GM19324 (cell line): ENCODE measurements at regions not wholly inside any gene's neighbourhood (a gene's known extent, or its start where the extent isn't known, plus 50 kb on each side); places are given as distances from the start of the nearest gene placed in this dataset.
"Not testable (repeated sequence)": the region's sequence is repeated elsewhere in the genome, so short reads cannot be mapped to it uniquely, and the experiment has no call there.

Experiments
- ATAC-seq: cut with Tn5 transposase; IDR thresholded peaks from one replicate; pipeline ENCODE4 v1.9.1; 2021; ENCODE audit warnings: mild to moderate bottlenecking, moderate library complexity; ENCODE audit not compliant: unreplicated experiment, low FRiP score

DNA sequence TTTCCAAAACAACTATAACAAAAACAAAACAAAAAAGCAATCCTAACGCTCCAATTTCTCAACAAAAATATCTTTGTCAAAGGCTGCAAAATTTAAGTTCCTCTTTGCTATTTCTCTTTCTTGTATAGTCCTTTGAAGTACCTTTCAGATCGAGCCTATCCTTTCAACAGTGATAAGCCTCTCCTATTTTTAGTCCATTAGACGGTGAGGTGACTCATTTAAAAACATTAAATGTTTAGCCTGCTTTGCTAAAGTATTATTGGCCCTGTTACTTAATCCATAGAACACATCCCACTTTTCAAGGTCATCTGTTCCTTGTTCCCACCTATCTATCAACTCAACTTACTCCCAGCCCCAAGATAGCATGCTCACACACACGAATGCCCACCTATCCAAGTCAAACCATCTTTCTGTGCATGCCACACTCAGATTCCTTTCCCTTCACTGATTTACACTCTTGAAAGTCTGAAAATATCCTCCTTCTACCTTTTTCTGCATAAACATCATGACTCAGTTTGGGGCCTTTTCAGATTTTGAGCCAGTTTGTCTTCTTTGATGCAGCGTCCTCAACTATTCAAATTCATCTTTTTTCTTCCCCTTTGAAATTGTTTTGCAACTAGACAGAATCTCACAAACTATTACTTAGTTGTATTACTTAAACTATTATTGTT, 224.9 kb upstream of the TMEM229A start:
- no peak for ATAC-seq

DNA sequence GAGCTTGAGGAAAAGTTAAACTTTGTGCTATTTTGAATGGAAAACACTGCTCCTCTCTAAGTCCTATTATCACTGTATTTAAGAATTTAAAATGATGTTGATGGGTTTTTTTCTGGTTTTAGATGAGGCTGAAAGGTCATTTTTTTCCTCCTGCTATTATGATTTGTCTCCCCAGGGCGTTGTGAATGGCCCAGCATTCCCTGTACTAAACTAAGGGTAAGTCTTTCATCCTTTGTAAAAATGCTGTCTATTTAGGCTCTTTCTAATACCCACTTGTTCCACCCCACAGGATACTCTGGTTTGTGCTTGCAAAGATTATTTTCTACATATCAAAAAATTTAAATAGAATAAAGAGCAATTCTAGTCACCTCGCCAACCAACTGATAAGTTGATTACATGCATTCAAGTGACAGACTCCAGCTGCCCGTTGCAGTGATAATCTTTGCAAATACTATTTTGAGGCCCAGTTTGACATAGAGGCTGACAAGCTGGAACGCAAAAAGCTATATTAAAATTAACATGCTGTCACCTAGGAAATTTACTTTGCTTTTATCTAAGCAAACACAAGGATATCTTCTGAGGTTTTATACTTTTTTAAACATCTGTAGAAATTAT, 222.3 kb upstream of the TMEM229A start:
- no peak for ATAC-seq

DNA sequence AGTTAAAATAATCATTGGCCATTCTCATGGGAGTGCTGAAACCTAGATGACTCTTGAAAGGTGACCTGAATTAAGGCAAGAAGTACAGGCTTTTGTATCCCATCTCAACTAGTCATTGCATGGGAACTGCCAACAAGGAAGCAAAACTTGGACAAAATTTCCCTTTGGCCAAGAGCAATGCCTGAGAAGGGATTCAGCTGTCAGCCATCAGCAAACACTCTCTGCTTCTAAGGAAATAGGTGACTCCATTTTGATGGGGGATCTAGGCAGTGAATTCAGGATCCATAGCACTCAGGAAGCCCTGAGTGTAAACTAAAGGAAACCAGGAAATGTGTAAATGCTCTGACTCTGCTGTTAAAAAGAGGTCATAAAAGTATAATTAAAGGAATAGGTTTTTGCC, 221.5 kb upstream of the TMEM229A start:
- no peak for ATAC-seq

DNA sequence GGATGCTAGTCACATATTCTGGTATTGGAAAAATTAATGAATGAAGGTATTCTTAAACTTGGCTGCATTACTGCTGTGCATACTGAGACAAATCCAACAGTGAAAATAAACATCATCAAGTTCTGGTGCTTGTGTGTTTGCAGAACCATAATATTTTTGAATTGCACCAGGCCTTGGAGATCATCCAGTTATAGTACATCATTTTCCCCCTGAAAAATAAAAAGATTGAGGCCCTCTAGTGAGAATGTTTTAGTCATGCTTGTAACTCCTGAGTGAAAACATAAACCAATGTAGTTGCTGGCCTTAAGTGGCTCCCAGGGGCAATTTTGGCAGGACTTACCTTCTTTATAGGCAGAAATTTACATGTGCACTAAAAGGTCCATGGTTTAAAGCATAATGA, 218.8 kb upstream of the TMEM229A start:
- ATAC-seq, result no peak

DNA sequence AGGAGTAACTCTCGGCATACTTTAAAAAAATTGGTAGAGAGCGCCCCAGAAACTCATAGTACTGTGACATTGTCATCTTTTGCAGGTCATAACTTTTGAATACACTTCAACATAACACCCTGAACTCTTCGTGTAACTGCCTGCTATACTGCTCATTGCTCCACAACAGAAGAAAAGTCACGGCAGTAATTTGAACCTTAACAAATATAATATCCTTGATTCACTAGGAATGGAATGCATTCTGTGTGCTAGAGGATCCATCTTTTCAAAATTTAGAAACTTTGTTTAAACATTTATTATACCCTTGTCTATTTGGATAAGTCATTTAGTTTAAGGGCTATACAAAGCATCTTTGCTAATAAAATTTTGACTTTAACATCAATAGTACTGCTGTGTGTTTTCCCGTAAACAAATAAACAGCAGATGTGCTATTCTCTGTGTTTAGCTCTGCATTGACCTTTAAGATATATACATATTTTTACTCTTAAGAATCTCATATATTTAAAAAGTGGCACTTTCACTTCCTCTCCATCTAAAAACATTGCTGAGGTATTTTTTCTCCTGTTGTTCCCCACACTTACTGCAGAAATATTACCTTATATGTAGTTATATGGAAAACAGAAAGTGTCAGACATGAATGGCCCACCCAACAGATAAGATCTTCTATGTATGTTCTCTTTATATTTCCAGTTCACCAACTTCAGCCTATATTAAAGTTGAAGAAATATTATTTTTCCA, 217.6 kb upstream of the TMEM229A start:
- no peak for ATAC-seq

DNA sequence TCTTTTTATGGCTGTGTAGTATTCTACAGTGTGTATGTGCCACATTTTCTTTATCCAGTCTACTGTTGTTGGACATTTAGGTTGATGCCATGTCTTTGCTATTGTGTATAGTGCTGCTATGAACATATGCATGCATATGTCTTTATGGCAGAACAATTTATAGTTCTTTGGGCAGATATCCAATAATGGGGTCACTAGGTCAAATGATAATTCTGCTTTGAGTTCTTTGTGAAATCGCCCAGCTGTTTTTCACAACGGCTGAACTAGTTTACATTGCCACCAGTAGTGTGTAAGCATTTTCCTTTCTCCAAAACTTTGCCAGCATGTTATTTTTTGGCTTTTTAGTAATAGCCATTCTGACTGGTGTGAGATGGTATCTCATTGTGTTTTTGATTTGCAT, 214.8 kb upstream of the TMEM229A start:
- no peak for ATAC-seq

DNA sequence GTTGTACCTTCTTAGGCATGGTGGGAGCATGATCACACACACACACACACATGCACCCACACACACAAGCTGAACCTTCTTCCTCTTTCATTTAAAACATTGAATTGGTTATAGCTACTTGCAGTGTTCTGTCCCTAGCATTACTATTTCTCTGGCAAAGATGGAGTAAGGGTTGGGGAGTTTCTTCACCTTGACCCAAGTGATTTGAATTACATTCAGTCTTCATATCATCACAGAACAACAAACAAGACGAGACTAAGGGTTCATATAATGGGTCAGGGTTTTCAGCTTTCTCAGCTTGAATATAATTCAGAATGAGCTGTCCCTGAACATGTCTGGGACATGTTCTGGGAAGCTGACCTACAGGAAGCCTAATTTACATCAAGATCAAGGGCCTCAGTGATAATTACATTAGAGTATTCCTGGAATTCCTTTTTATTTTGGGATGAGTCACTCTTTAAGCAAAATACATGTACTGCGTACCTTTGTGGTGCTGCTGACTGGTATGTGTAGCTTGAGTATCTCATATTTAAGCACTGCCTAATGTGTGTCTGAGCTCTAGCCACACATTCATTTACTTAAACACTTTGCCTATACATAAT, 213.5 kb upstream of the TMEM229A start:
- ATAC-seq, result no peak

DNA sequence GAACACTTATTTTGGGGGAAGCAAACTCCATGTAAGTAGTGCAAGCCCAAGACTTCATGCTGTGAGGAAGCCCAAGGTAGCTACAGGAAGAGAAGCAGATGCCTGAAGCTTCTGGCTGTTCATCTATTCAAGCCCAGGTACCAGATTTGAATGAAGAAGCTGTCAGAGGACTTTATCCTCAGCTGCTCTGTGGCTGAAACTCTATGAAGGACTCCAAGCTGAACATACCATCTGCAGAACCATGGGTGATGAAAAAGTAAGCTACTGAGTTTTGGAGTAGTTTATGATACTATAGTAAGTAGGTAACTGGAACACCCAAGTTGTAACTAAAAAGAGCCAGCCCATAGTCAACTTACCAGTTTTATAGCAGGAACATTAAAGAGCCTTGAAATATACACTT, 211.6 kb upstream of the TMEM229A start:
- ATAC-seq, result not testable (repeated sequence)

DNA sequence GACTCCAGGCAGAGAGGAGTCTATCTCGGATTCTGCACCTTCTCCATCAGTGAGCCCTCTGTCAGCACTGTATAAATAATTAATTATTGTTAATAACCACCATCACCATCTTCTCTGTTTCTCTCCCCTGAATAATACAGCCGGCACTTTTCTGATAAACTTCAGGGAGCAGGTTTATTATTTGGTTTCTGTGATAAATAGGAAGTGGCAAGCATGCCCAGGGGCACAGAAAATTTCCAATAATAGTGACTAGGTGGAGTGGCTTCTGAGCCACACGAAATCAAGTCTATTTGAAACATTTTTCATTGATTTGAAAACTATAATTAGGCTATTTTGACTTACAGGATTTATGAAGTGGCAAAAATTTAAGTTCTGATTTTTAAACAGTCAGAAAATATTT, 186.8 kb upstream of the TMEM229A start:
- ATAC-seq, result no peak

DNA sequence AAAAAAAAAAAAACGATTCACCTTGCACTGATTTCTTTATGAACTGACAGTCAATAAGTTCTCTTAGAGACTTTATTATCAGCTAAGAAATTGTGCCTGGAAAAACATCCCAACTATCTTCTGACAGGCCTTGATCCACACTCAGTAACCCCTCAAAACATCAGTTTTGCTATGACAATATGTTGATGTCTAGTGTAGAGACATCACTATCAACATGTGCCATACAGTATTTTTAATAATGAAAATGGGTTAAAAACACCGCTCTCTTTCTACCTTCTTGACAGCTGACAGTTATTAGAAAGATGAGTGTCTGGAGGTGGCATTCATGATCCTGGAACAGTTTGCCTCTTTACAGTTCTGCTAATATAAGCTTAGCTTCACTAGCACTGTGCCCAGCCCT, 175.8 kb upstream of the TMEM229A start:
- ATAC-seq, result no peak

DNA sequence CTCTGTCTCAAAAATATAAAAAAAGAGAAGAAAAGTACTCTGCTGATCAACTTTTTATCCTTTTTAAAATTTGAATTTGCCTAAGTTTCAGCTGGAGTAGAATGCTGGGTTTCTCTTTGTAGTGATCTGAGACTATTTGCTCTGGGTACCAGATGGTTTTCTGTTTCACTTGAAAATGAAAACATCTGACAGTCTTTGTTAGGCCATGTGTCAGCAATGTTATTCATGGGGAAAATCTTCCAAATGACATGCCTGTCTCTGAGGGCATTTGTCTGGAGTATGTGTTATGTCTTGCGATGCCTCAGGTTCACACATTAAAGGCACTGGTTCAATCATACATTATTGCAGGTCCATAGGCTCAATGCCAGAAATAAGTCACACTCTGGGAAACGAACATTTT, 175.3 kb upstream of the TMEM229A start:
- ATAC-seq, result peak; percentile 74

DNA sequence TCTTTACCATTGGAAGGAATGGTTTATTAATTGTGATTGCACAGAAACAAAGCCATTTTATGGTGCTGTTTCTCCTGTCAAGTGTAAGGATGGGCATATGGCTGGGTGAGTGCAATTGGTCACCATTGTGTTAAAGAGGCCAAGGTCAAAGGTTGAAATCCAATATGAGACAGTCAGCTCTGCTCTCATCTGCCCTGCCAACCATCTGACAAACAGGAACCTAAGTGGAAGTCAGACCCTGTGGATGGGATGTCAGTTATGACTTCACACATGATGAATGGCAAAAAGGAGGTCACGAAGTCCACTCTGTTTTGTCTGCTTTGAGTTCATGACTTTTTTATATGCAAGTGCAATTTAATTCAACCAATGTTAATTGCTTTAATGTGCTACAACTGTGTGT, 172.7 kb upstream of the TMEM229A start:
- ATAC-seq, result no peak

DNA sequence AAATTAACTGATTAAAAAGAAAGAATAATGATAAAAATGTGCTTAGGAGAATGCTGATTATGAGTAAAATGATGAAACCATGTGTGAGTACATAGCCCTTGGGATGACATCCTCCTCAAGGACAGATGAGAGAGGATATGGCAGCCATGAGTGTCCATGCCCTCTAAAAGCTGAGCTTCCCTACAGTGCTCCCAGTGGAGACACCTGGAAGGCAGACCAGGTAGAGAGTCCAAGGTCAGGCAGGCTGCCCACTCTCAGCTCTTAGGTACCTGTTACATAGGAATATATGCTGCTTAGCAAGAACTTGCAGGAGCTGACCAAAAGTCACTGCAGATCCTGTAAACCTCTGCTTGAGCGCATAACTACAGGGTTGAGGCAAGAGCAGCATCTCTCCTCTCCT, 169.7 kb upstream of the TMEM229A start:
- no peak for ATAC-seq

DNA sequence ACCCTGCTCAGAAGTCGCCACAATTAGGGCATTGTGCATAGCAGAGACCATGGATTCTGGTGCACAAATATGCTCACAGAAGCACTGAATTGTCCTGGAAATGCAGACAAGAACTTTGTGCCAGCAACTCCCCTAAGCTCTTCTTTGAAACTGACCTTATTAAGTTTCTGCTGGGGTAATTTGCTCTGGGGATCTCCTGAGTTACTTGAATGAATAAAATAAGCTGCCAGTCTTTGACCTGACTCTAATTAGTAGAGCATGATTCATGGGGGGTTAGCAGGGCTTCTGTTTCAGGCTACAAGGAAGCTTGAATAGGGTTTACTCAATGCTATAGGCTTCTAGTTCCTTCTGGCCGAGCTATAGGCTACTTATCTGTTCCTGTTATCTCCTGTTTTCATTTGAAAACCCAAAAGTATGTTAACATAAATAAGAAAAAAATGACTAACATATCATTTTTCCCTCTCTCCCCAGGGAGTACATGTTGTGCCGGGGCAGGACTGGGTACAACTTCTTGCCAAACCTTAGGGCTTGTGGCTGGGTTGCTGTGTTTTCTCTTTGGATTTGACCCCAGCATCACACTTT, 169.0 kb upstream of the TMEM229A start:
- ATAC-seq, result no peak

DNA sequence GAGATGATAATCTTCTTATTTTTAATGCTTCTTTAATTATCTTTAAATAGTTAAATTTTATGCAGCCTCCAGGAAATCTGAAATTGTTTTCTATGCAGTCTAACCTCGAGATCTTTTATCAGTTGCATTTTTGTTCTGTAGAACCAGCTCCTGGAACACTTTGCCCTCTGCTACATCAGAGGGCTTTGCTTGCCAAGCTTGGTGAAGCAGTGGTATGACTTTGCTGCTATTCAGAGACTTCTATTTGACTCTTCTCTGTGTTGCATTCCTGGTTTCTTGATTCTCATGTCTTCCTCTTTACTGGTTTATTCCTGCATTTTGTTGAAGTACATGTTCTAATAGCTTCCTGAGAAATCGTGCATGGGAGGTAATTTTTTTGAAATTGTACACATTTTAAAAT, 163.7 kb upstream of the TMEM229A start:
- ATAC-seq, result no peak

DNA sequence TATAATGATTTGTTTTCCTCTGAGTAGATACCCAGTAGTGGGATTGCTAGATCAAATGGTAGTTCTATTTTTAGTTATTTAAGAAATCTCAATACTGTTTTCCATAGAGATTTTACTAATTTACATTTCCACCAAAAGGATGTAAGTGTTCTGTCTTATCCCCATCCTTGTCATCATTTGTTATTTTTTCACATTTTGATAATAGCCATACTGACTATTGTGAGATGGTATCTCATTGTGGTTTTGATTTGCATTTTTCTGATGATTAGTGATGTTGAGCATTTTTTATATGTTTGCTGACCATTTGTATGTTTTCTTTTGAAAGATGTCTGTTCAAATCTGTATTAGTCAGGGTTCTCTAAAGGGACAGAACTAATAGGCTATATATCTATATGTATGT, 160.0 kb upstream of the TMEM229A start:
- no peak for ATAC-seq

DNA sequence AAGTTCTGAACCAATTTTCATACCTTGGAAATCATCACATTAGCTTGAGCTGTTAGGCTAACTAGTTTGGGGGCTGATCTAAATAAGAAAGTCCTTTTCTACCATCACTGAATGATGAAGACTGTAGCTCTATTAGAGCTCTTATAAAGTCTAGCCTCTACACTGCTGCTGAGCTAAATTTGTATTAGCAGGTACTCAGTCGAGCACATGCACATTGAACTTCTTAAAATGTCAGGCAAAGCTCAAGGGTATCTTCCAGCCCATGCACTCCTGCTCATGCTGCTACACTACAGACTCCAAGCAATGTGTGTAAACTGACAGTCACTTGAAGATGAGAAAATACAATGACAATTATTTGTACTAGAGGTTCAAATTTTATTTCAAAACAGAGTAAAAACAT, 158.8 kb upstream of the TMEM229A start:
- no peak for ATAC-seq

DNA sequence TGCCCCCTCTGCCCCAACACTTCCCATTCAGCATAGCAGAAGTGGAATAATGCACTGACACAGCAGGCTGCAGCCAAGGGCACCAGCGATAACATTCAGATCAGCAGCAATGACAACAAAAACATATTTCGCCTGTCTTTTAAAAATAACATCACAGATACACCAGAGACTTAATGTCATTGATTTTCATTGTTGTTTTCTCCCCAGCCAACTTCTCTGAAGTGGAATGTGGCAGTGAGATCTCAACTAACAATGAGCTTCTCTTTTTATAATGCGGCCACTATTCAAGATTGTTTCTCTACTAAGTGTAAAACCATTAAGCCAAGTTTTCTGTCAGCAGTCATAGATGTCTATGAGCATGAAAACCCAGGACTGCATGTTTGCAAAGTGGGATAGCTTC, 158.2 kb upstream of the TMEM229A start:
- no peak for ATAC-seq

DNA sequence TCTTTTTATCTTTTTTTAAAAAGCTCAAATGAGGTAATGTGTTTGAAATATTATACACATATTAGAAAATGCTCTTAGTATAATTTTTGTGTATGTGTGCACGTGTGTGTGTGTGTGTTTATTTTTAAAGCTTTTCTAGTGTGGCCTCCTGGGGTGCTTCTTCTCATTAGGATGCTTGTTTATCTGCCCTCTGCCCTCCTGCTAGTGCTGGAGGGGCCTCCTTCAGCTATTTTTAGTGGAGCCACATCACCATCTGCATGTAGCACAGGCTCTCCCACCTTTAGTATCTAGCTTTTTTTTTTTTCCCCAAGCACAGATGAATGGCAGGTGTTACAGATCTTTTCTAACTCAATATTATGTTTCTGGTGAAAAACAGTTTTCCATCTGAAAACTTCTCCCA, 155.7 kb upstream of the TMEM229A start:
- ATAC-seq, result no peak

DNA sequence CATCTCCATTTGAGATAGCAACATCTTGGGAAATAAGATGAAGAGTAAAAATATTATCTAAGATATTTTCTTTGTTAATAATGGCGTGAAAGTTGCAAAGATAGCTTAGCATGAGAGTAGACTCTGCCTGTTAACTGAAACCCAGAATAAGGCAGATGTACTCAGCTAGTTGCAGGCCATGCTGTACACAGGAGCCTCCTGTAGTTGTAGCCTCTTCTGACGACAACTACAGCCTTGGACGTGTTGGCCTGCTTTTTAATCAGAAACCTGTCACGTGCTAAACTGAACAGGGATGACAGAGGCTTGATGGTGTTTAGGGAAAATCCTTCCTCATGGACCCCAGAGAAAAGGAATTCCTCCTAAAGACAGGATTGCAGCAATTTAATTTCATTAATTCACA, 155.1 kb upstream of the TMEM229A start:
- no peak for ATAC-seq

DNA sequence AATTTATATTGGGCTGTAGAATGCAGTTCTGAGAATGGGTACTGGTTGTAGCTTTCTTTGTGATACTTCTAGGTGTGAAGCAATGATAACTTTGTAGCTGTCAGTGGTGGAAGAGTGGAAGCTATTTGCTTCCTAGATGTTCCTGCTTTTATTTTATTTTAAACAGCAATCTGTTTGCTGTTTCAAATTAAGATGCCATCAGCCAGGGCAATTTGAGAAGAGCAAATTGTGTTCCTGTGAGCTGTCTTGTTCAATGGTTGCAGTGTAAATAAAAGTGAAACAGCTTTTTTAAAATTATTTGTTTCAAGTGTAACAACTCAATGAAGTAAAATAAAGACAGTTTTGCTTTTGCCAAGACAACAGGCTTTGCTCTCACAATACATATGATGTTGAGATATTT, 150.8 kb upstream of the TMEM229A start:
- no peak for ATAC-seq
